Smooth muscle cell (in vitro differentiated cells): ENCODE measurements at regions not wholly inside any gene's neighbourhood (a gene's known extent, or its start where the extent isn't known, plus 50 kb on each side); places are given as distances from the start of the nearest gene placed in this dataset.

ENCODE experiments used
- DNase-seq: peaks from one replicate; lab custom pipeline; 2025; ENCODE audit not compliant: unreplicated experiment; lab: John Stamatoyannopoulos, UW
- H2AFZ ChIP-seq: fragments of 200-600 bp; sonication (generic); 2 replicates; pipeline ENCODE4 v1.6.0; 2016; ENCODE audit warnings: antibody characterized with exemption, low read depth, mild to moderate bottlenecking
- H3F3A ChIP-seq: fragments of 200-600 bp; sonication (generic); 2 replicates; pipeline ENCODE4 v1.6.0; 2017; ENCODE audit warnings: antibody characterized with exemption, low read depth
- H3K27ac ChIP-seq: fragments of 200-600 bp; sonication (generic); 2 replicates; pipeline ENCODE4 v1.5.1; 2016; ENCODE audit warnings: low read depth, mild to moderate bottlenecking
- H3K27me3 ChIP-seq: fragments of 200-600 bp; sonication (generic); 2 replicates; pipeline ENCODE4 v1.6.1; 2016; ENCODE audit warnings: low read depth, mild to moderate bottlenecking
- H3K36me3 ChIP-seq: fragments of 200-600 bp; sonication (generic); 2 replicates; pipeline ENCODE4 v1.5.1; 2016; ENCODE audit warnings: low read depth
- H3K4me1 ChIP-seq: fragments of 200-600 bp; sonication (generic); 2 replicates; pipeline ENCODE4 v1.5.1; 2016; ENCODE audit warnings: low read depth
- H3K4me2 ChIP-seq: fragments of 200-600 bp; sonication (generic); 2 replicates; pipeline ENCODE4 v1.6.0; 2016; ENCODE audit warnings: mild to moderate bottlenecking
- H3K4me3 ChIP-seq: fragments of 200-600 bp; sonication (generic); 2 replicates; pipeline ENCODE4 v1.5.1; 2016; ENCODE audit warnings: mild to moderate bottlenecking
- H3K79me2 ChIP-seq: fragments of 200-600 bp; sonication (generic); 2 replicates; pipeline ENCODE4 v1.6.0; 2016; ENCODE audit warnings: low read depth, mild to moderate bottlenecking
- H3K9ac ChIP-seq: fragments of 200-600 bp; sonication (generic); 2 replicates; pipeline ENCODE4 v1.6.0; 2016; ENCODE audit warnings: low read depth
- H3K9me3 ChIP-seq: fragments of 200-600 bp; sonication (generic); replicated peaks from 2 replicates; pipeline ENCODE4 v1.5.1; 2016; ENCODE audit warnings: low read depth
- H4K20me1 ChIP-seq: fragments of 200-600 bp; sonication (generic); 2 replicates; pipeline ENCODE4 v1.6.0; 2016; ENCODE audit warnings: low read depth
- CTCF ChIP-seq: fragments of 200-600 bp; sonication (generic); IDR thresholded peaks from 2 replicates; pipeline ENCODE4 v1.5.1; 2017; ENCODE audit warnings: borderline replicate concordance, mild to moderate bottlenecking, antibody characterized with exemption; ENCODE audit not compliant: insufficient read depth, poor library complexity, severe bottlenecking
- WGBS: methylation state at CpG from one replicate; pipeline ENCODE4 v1.1.7; 2016; ENCODE audit warnings: low lambda C conversion rate; 5-methylcytosine and 5-hydroxymethylcytosine counted together

GRCh38 chr19:28024920-28025319 lies 1188.0 kb downstream of the UQCRFS1 start:
- TF ChIP-seq CTCF = no peak
- Histone ChIP-seq H3K4me1 (no peaks in the 10 kb centered on the region), H3K79me2 (no peaks in the 10 kb centered on the region), H3K9me3 (no peaks in the 10 kb centered on the region), H3K36me3 (no peaks in the 10 kb centered on the region), H3K27ac (no peak overlapping the region), H4K20me1 (no peaks in the 10 kb centered on the region), H3K4me2 (no peak overlapping the region), H3K27me3 (no peaks in the 10 kb centered on the region), H3F3A (no peaks in the 10 kb centered on the region), H2AFZ (no peak overlapping the region), H3K9ac (no peak overlapping the region), H3K4me3 (no peak overlapping the region)
- WGBS = 86% methylated on average over 3 of the region's 3 CpGs
- no peak for DNase-seq

- TF ChIP-seq CTCF = no peak
- Histone ChIP-seq H2AFZ (no peak overlapping the region), H3K36me3 (no peaks in the 10 kb centered on the region), H3K27me3 (no peaks in the 10 kb centered on the region), H3K9ac (no peak overlapping the region), H3K4me1 (no peaks in the 10 kb centered on the region), H3K4me3 (no peak overlapping the region), H3K79me2 (no peaks in the 10 kb centered on the region), H3F3A (no peaks in the 10 kb centered on the region), H3K27ac (no peak overlapping the region), H3K9me3 (no peaks in the 10 kb centered on the region), H3K4me2 (no peak overlapping the region), H4K20me1 (no peaks in the 10 kb centered on the region)
- DNase-seq = no peak
- WGBS = 72% methylated on average over 5 of the region's 5 CpGs
Observed at GRCh38 chr19:28023064-28023463, 1189.9 kb downstream of the UQCRFS1 start.

GRCh38 chr19:28022506-28022905 lies 1190.4 kb downstream of the UQCRFS1 start:
- Histone ChIP-seq H3K9me3 (no peaks in the 10 kb centered on the region), H3K4me2 (no peak overlapping the region), H2AFZ (no peak overlapping the region), H4K20me1 (no peaks in the 10 kb centered on the region), H3K27ac (no peak overlapping the region), H3K36me3 (no peaks in the 10 kb centered on the region), H3K9ac (no peak overlapping the region), H3K4me1 (no peaks in the 10 kb centered on the region), H3F3A (no peaks in the 10 kb centered on the region), H3K27me3 (no peaks in the 10 kb centered on the region), H3K79me2 (no peaks in the 10 kb centered on the region), H3K4me3 (no peak overlapping the region)
- DNase-seq = no peak
- 81% methylated on average over 7 of the region's 7 CpGs for WGBS
- no peak for TF ChIP-seq CTCF

GRCh38 chr19:28021259-28022185 lies 1191.4 kb downstream of the UQCRFS1 start:
- Histone ChIP-seq H3K27ac (no peak overlapping the region), H3F3A (no peaks in the 10 kb centered on the region), H3K9ac (no peak overlapping the region), H3K9me3 (no peaks in the 10 kb centered on the region), H3K79me2 (no peaks in the 10 kb centered on the region), H3K4me1 (no peaks in the 10 kb centered on the region), H3K4me2 (no peak overlapping the region), H3K4me3 (no peak overlapping the region), H4K20me1 (no peaks in the 10 kb centered on the region), H2AFZ (no peak overlapping the region), H3K36me3 (no peaks in the 10 kb centered on the region), H3K27me3 (no peaks in the 10 kb centered on the region)
- DNase-seq = no peak
- TF ChIP-seq CTCF = no peak
- 85% methylated on average over 8 of the region's 8 CpGs for WGBS
